MCF 10A (cell line): ENCODE measurements at regions not wholly inside any gene's neighbourhood (a gene's known extent, or its start where the extent isn't known, plus 50 kb on each side); places are given as distances from the start of the nearest gene placed in this dataset.

Experiments
- BruUV-seq: library from RNA; stranded (reverse); fragments of 400-500 nt; replicated peaks from 2 replicates; lab custom pipeline; 2021; lab: Mats Ljungman, UMichigan
- CTCF ChIA-PET: fragments of 300-600 bp; sonication (Branson Sonifier 250); formaldehyde crosslinking; extraction: SDS; loops from one replicate; lab custom pipeline; 2021; ENCODE audit warnings: antibody characterized with exemption, inconsistent platforms; lab: Yijun Ruan, JAX
- POLR2A ChIA-PET: fragments of 300-600, 350-650 bp; sonication (Branson Sonifier 250); formaldehyde crosslinking; extraction: SDS; loops from one replicate; lab custom pipeline; 2020; ENCODE audit warnings: antibody characterized with exemption, inconsistent platforms; lab: Yijun Ruan, JAX
- DNase-seq: peaks from one replicate; pipeline ENCODE4 v3.0.0-alpha.2; 2018; ENCODE audit not compliant: unreplicated experiment
- H3K27ac Mint-ChIP-seq: one replicate; pipeline ENCODE4 v1.8.0; 2022; ENCODE audit warnings: mild to moderate bottlenecking, low read depth, mixed read lengths; ENCODE audit not compliant: unreplicated experiment
- H3K27me3 Mint-ChIP-seq: one replicate; pipeline ENCODE4 v1.8.0; 2022; ENCODE audit warnings: mixed read lengths; ENCODE audit not compliant: insufficient read depth, unreplicated experiment
- H3K36me3 Mint-ChIP-seq: one replicate; pipeline ENCODE4 v1.8.0; 2022; ENCODE audit warnings: mild to moderate bottlenecking, moderate library complexity, mixed read lengths; ENCODE audit not compliant: insufficient read depth, unreplicated experiment
- H3K4me1 Mint-ChIP-seq: one replicate; pipeline ENCODE4 v1.8.0; 2022; ENCODE audit warnings: mixed read lengths; ENCODE audit not compliant: insufficient read depth, unreplicated experiment
- H3K4me3 Mint-ChIP-seq: one replicate; pipeline ENCODE4 v1.8.0; 2022; ENCODE audit warnings: mild to moderate bottlenecking, moderate library complexity, mixed read lengths; ENCODE audit not compliant: unreplicated experiment
- H3K9me3 Mint-ChIP-seq: one replicate; pipeline ENCODE4 v1.8.0; 2022; ENCODE audit warnings: mixed read lengths; ENCODE audit not compliant: unreplicated experiment
- CTCF ChIP-seq: fragments of 200-600 bp; IDR thresholded peaks from one replicate; pipeline ENCODE4 v1.8.0; 2022; ENCODE audit warnings: antibody characterized with exemption, mild to moderate bottlenecking; ENCODE audit not compliant: unreplicated experiment
- intact Hi-C: fragments of 100-400 bp; cut with micrococcal nuclease; formaldehyde crosslinking; loops from 2 replicates; pipeline ENCODE4 v1.14.1; 2022

GRCh38 chrX:69096963-69097362 is 68.3 kb downstream of the PJA1 start:
- DNase-seq = no peak
- ChIA-PET POLR2A (no interaction called here), CTCF (interaction anchor here (0.7 to 2.0 kb wide), 2 partner anchors 30 to 125 kb away, joined by 3 to 5 read pairs; no protein-coding TSS in a partner anchor)
- peaks cover 15% of the 10 kb centered on the region for H3K27me3 Mint-ChIP-seq
- TF ChIP-seq CTCF = no peak
- intact Hi-C loops = loop anchor here (10.0 kb wide), 1 partner anchor 188 kb away; no protein-coding TSS in a partner anchor
- BruUV-seq = no TSS peak
- no peak overlapping the region for H3K27ac Mint-ChIP-seq
- no peaks in the 10 kb centered on the region for H3K9me3 Mint-ChIP-seq
- no peaks in the 10 kb centered on the region for H3K4me1 Mint-ChIP-seq
- no peak overlapping the region for H3K4me3 Mint-ChIP-seq
- H3K36me3 Mint-ChIP-seq = no peaks in the 10 kb centered on the region

- TF ChIP-seq CTCF = no peak
- Mint-ChIP-seq H3K9me3 (no peaks in the 10 kb centered on the region), H3K4me3 (no peak overlapping the region), H3K4me1 (no peaks in the 10 kb centered on the region), H3K27ac (no peak overlapping the region), H3K27me3 (peaks cover 10% of the 10 kb centered on the region), H3K36me3 (no peaks in the 10 kb centered on the region)
- no peak for DNase-seq
- intact Hi-C loops = loop anchor here (1.0 to 10.0 kb wide), 2 partner anchors 127 to 190 kb away; no protein-coding TSS in a partner anchor
- POLR2A ChIA-PET = no interaction called here
- CTCF ChIA-PET = interaction anchor here (0.6 to 3.4 kb wide), 12 partner anchors 8 to 271 kb away, joined by 3 to 21 read pairs (median 3); no protein-coding TSS in a partner anchor
- no TSS peak for BruUV-seq
Observed at GRCh38 chrX:69094977-69095669, 70.1 kb downstream of the PJA1 start.

- H3K27me3 Mint-ChIP-seq = peaks cover 5% of the 10 kb centered on the region
- BruUV-seq = no TSS peak
Observed at GRCh38 chrX:69093960-69094871, 71.0 kb downstream of the PJA1 start.

More at GRCh38 chrX:69093960-69094871, 71.0 kb downstream of the PJA1 start:
- ChIA-PET CTCF (interaction anchor here (0.6 to 3.4 kb wide), 17 partner anchors 8 to 293 kb away, joined by 3 to 21 read pairs (median 4); no protein-coding TSS in a partner anchor), POLR2A (interaction anchor here (0.9 kb wide), 1 partner anchor 16 kb away, joined by 3 read pairs; no protein-coding TSS in a partner anchor)
- intact Hi-C loops = loop anchor here (1.0 to 10.0 kb wide), 2 partner anchors 128 to 191 kb away; no protein-coding TSS in a partner anchor
- DNase-seq = peak; percentile 70
- H3K4me3 Mint-ChIP-seq = no peak overlapping the region
- TF ChIP-seq CTCF = peak; percentile 46
- no peaks in the 10 kb centered on the region for H3K9me3 Mint-ChIP-seq
- no peak overlapping the region for H3K27ac Mint-ChIP-seq
- H3K4me1 Mint-ChIP-seq = no peaks in the 10 kb centered on the region
- H3K36me3 Mint-ChIP-seq = no peaks in the 10 kb centered on the region
